Body of pancreas (tissue), 4 donors: ENCODE measurements at regions not wholly inside any gene's neighbourhood (a gene's known extent, or its start where the extent isn't known, plus 50 kb on each side); places are given as distances from the start of the nearest gene placed in this dataset.

Experiments
- POLR2A ChIP-seq, 3 donors: fragments of 450-650 bp; IDR thresholded peaks; one replicate each; pipeline ENCODE4 v1.6.1; 2016; ENCODE audit warnings: antibody characterized with exemption in 3 of 3, mild to moderate bottlenecking in 2 of 3
- TF ChIP-seq, protein P1 (sequence below), 7 experiments: fragments of 450-650 bp in 4 of 7; fragments of 200-600 bp in 3 of 7; sonication (generic) in 3 of 7; IDR thresholded peaks; one replicate each; pipeline ENCODE4 v1.5.1; 2016 to 2019; ENCODE audit warnings: antibody characterized with exemption in 7 of 7

- TF ChIP-seq, protein P1, sequence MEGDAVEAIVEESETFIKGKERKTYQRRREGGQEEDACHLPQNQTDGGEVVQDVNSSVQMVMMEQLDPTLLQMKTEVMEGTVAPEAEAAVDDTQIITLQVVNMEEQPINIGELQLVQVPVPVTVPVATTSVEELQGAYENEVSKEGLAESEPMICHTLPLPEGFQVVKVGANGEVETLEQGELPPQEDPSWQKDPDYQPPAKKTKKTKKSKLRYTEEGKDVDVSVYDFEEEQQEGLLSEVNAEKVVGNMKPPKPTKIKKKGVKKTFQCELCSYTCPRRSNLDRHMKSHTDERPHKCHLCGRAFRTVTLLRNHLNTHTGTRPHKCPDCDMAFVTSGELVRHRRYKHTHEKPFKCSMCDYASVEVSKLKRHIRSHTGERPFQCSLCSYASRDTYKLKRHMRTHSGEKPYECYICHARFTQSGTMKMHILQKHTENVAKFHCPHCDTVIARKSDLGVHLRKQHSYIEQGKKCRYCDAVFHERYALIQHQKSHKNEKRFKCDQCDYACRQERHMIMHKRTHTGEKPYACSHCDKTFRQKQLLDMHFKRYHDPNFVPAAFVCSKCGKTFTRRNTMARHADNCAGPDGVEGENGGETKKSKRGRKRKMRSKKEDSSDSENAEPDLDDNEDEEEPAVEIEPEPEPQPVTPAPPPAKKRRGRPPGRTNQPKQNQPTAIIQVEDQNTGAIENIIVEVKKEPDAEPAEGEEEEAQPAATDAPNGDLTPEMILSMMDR (IDR thresholded peaks at IDR 0.05): no peak
- no peak for TF ChIP-seq POLR2A (IDR thresholded peaks at IDR 0.05)
Observed at GRCh38 chr3:125692361-125692760, 97.1 kb upstream of the OSBPL11 start.
